ENCODE measurements at regions not wholly inside any gene's neighbourhood (a gene's known extent, or its start where the extent isn't known, plus 50 kb on each side); places are given as distances from the start of the nearest gene placed in this dataset.

- in situ Hi-C loops (cut with MboI; ENCODE audit: low pct_unique_long_range_greater_than_20kb, low sequenced_read_pairs, unreplicated experiment): no loop called here
- DNase-seq (ENCODE audit: low spot score): no peak
- no peak for TF ChIP-seq CTCF (IDR thresholded peaks at IDR 0.05; ENCODE audit: extremely low read depth, insufficient read depth, missing control alignments)
These were observed 580.9 kb upstream of the TMEFF2 start for GRCh38 chr2:192775459-192776262.

GRCh38 chr2:192775011-192775410 lies 580.3 kb upstream of the TMEFF2 start:
- no peak for TF ChIP-seq CTCF (IDR thresholded peaks at IDR 0.05; ENCODE audit: extremely low read depth, insufficient read depth, missing control alignments)
- DNase-seq (ENCODE audit: low spot score): no peak
- in situ Hi-C loops (cut with MboI; ENCODE audit: low pct_unique_long_range_greater_than_20kb, low sequenced_read_pairs, unreplicated experiment): no loop called here

DNA sequence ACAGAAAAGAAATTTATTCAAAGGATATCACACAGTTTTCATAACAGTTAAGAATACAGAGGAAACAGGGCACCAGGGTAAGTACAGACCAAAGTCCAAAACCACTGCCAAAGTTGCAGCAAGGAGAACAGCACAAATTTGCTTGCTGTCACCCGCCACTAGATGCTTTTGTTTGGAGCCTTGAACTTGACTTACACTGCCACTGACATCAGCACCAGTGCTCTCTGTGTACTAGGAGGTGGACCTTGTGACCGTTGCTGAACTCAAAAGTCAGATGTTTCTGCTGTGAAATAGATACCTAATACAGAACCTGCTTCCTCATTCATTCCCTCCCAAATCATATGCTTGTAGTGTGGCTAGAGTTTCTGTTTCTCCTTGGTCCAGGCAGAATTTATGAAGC lies 578.3 kb upstream of the TMEFF2 start:
- DNase-seq (ENCODE audit: low spot score): no peak
- no peak for TF ChIP-seq CTCF (IDR thresholded peaks at IDR 0.05; ENCODE audit: extremely low read depth, insufficient read depth, missing control alignments)
- in situ Hi-C loops (cut with MboI; ENCODE audit: low pct_unique_long_range_greater_than_20kb, low sequenced_read_pairs, unreplicated experiment): no loop called here

GRCh38 chr2:192749611-192750200 lies 555.0 kb upstream of the TMEFF2 start:
- in situ Hi-C loops (cut with MboI; ENCODE audit: low pct_unique_long_range_greater_than_20kb, low sequenced_read_pairs, unreplicated experiment): no loop called here
- no peak for DNase-seq (ENCODE audit: low spot score)

DNA sequence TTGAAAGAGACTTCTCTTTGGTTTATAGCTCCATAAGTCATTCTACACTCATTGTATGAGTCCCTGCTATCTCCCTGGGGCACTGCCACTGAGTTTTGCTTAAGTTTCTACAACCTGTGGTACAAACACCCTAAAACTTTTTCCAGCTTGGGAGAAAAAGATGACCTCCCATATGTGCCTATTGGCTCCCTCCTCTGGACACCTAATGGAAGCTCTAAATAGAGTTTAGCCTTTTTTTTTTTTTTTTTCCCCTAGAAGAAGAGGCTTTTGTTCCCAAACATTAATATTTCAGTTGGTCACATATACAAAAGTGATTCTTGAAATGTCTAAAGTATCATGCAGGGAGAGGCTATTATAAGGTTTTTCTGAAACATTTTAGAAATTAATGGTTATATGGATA lies 547.2 kb upstream of the TMEFF2 start:
- DNase-seq (ENCODE audit: low spot score): no peak
- TF ChIP-seq CTCF (IDR thresholded peaks at IDR 0.05; ENCODE audit: extremely low read depth, insufficient read depth, missing control alignments): no peak
- in situ Hi-C loops (cut with MboI; ENCODE audit: low pct_unique_long_range_greater_than_20kb, low sequenced_read_pairs, unreplicated experiment): no loop called here

More at GRCh38 chr2:192749611-192750200, 555.0 kb upstream of the TMEFF2 start:
- TF ChIP-seq CTCF (IDR thresholded peaks at IDR 0.05; ENCODE audit: extremely low read depth, insufficient read depth, missing control alignments): no peak

GRCh38 chr2:192735447-192735846 lies 540.7 kb upstream of the TMEFF2 start:
- in situ Hi-C loops (cut with MboI; ENCODE audit: low pct_unique_long_range_greater_than_20kb, low sequenced_read_pairs, unreplicated experiment): no loop called here
- no peak for DNase-seq (ENCODE audit: low spot score)
- no peak for TF ChIP-seq CTCF (IDR thresholded peaks at IDR 0.05; ENCODE audit: extremely low read depth, insufficient read depth, missing control alignments)
